GM21723 (cell line): ENCODE measurements at regions not wholly inside any gene's neighbourhood (a gene's known extent, or its start where the extent isn't known, plus 50 kb on each side); places are given as distances from the start of the nearest gene placed in this dataset.
"Not testable (repeated sequence)": the region's sequence is repeated elsewhere in the genome, so short reads cannot be mapped to it uniquely, and the experiment has no call there.

Experiments used
- ATAC-seq: cut with Tn5 transposase; IDR thresholded peaks from one replicate; pipeline ENCODE4 v1.9.1; 2021; ENCODE audit warnings: mild to moderate bottlenecking, moderate library complexity; ENCODE audit not compliant: unreplicated experiment

- ATAC-seq, result no peak
Measured at GRCh38 chr7:65254061-65254460, 119.6 kb upstream of the ZNF92 start.

- peak; percentile 81 for ATAC-seq
Measured at GRCh38 chr7:65251851-65252620, 121.6 kb upstream of the ZNF92 start.

GRCh38 chr7:65250697-65251395, 122.8 kb upstream of the ZNF92 start:
- ATAC-seq, result no peak

GRCh38 chr7:65250216-65250615, 123.4 kb upstream of the ZNF92 start:
- ATAC-seq, result no peak

DNA sequence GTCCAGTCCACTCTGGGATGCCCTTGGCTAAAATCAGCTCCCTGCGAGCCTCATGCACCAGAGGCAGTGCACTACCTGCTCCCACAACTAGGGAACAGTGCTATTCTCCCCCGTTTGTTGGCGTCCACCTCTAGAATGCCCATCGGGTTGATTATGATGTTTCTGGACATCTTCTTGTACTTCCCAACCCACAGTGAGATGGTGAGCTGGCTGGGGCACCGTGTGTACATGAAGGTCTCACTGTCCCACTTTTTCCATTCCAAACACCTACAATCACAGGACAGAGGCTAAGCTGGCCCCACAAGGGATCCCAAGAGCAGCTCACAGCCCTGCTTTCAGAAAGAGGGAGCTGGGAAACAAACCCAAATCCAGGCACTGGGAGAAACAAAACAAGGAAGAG, 126.2 kb upstream of the ZNF92 start:
- ATAC-seq, result no peak

DNA sequence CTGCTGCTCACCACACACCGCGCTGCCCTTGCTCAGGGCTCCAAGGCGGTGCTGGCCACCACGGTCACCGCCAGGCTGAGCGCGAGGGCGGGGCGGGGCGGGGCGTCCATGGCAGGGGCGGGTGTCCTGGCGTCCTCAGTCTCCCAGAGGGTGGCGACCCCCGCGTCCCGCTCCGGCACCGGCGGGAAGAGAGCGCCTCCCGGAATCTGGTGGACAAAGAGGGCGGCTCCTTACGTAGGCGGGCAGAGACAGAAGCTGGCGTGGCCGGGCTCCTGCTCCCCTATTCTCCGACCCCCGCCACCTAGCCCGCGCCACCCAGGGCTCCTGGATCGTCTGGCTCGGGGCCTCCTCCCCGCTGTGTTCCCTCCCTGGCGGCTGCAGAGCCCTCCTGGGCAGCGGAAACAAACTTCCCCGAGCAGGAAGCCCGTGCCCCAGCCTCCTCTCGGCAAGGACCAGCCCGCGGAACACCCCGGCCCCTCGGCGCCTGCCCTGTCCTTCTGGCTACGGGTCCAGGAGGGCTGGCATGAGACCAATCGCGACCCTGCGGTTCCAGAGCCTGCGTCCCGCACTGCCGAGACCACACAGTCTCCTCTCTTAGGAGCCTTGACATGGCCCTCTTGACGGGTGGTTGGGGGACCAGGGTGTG, 133.8 kb upstream of the ZNF92 start:
- ATAC-seq, result no peak

GRCh38 chr7:65239324-65239706, 134.3 kb upstream of the ZNF92 start:
- ATAC-seq, result no peak

- no peak for ATAC-seq
Measured at GRCh38 chr7:65238785-65239184, 134.9 kb upstream of the ZNF92 start.

DNA sequence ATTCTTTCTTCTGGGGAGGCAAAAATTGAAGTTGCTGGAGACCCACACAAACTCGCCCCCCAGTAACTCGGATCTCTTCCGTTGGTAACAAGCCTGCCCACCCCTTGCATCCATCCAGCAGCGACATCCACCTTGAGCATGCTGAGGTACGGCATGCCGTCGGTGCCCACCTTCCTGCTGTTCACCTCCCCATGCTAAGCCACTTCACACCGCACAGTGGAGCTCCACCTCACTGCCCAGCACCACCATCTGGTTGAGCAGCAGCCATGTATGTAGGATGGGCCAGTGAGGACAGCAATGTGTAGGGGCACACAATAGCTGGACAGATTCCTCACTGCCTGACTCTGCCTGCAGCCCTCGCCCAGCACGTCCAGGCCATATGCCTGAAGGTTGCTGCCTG, 138.1 kb upstream of the ZNF92 start:
- ATAC-seq, result no peak

DNA sequence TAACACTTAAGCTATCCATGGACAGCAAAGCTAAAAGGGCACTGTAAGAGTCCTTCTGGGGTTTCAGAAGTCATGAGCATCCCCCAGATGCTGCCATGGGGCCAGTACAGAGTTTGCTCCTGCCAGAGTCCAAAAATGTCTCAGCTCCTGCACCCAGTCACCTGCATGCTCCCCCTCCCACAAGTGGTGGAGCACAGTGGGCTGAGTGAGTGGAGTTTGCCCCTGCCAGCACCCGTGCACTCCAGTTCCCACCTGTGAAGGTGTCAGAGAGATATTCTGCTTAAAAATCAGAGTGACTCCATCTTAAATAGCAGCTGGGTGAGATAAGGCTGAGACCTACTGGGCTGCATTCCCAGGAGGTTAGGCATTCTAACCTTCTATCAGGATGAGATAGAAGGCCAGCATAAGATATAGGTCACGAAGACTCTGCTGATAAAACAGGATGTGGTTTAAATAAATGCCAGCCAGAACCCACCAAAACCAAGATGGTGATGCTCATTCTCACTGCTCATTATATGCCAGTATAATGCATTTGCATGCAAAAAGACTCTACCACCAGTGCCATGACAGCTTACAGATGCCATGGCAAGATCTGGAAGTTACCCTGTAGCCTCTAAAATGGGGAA, 140.1 kb upstream of the ZNF92 start:
- no peak for ATAC-seq

GRCh38 chr7:65230231-65230630, 143.4 kb upstream of the ZNF92 start:
- ATAC-seq, result no peak

- ATAC-seq, result no peak
Measured at GRCh38 chr7:65225422-65226006, 148.1 kb upstream of the ZNF92 start.

- ATAC-seq, result no peak
Measured at GRCh38 chr7:65222655-65223054, 151.0 kb upstream of the ZNF92 start.

GRCh38 chr7:65221683-65222082, 152.0 kb upstream of the ZNF92 start:
- ATAC-seq, result no peak

- ATAC-seq, result no peak
Measured at GRCh38 chr7:65219623-65220022, 154.0 kb upstream of the ZNF92 start.

GRCh38 chr7:65216469-65216868, 157.2 kb upstream of the ZNF92 start:
- ATAC-seq, result peak; percentile 94

GRCh38 chr7:65213260-65213659, 160.4 kb upstream of the ZNF92 start:
- ATAC-seq, result not testable (repeated sequence)

DNA sequence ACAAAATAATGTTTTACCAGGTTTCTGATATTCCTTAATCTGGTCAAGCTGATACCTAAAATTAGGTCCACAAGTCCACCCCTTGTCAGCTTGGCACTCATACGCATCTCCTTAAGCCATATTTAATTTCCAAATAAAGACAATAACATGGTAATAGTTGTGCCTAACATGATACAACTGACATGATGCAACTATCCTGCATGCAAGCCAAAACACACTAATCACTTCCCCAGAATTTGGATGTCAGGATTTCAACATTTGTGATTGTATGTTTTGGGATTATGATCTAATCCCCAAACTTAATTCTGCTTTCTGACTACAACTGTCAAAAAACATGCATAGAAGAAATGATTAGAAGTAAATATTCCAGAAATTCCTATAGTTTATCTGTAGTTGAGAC, 174.4 kb upstream of the ZNF92 start:
- ATAC-seq, result not testable (repeated sequence)

DNA sequence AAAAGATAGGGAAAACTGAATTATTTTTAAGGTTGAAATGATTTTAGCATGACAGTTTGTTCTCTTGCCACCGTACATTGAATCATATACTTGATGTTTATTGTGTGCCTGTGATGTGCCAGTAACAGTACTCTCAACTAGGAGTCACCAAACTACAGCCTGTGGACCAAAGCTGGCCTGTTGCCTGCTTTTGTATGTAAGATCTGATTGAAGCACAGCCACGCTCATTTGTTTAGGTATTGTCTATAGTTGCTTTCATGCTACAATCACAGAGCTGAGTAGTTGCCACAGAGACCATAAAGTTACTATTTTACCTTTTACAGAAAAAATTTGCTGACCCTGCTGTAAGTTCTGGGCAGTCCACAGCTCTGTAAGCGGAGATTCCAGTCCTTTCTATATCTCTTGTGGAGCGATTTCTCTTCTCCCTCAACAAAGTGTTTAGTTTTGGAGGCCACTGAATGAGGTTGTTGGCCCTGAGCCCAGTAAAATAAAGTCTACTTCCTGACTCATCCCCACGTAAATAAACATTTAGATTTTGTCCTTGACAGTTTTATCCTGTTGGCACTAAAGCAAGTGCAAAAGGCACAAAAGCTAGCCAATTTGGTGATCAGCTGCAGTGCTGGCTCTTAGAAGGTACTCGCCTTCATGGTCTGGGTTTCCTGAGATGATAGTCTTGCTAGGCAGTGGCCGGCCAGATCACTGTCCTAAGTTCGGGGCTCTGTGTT, 180.2 kb upstream of the ZNF92 start:
- ATAC-seq, result not testable (repeated sequence)

- ATAC-seq, result not testable (repeated sequence)
Measured at GRCh38 chr7:65177041-65177440, 170.6 kb upstream of the ERV3-1 start.
